ENCODE measurements at regions not wholly inside any gene's neighbourhood (a gene's known extent, or its start where the extent isn't known, plus 50 kb on each side); places are given as distances from the start of the nearest gene placed in this dataset.
"Not testable (repeated sequence)": the region's sequence is repeated elsewhere in the genome, so short reads cannot be mapped to it uniquely, and the experiment has no call there.

DNA sequence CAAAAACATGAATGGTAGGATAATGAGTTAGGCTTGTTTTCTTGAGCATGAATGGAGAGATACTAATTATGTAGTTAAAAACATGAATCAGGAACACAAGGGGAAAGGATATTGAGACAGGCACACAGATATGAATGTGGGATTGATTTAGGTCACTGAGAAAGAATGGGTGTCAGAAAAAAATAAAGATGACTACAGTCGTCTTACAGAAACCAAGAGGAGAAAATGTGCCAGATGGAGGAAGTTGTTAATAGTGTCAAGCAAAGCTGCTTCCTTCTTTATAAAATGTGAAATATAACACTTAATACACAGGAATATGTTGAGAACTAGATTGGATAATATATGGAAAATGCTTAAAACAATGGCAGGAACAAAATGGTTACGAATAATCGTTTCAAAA lies 173.3 kb upstream of the BET1 start:
- no peaks in the 10 kb centered on the region for H3K9me3 Mint-ChIP-seq
- no peak overlapping the region for H3K4me3 Mint-ChIP-seq
- H3K4me1 Mint-ChIP-seq = no peaks in the 10 kb centered on the region
- DNase-seq (ENCODE audit: low spot score in 2 of 2) = no peak
- no peak overlapping the region for H3K27ac Mint-ChIP-seq
- ATAC-seq = no peak
- no peaks in the 10 kb centered on the region for H3K36me3 Mint-ChIP-seq

DNA sequence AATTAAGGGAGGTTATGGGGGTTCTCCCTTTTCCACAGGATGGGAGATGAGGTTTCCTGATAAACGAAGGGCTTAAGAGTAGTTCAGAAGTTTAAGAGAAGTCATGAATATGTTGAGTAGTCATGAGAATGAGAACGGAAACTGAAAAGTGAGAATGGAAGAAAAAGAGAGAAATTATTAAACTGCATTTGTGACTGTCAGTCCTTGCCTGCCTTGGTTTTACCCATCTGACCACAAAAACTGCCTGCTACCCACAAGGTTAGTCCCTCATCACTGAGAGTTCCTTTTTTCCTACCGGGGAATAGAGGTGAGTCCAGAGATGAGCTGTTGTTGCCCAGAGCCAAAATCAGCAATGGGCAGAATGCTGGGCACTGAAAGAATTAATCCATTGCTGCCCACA lies 174.1 kb upstream of the BET1 start:
- no peak overlapping the region for H3K4me3 Mint-ChIP-seq
- no peaks in the 10 kb centered on the region for H3K36me3 Mint-ChIP-seq
- no peak overlapping the region for H3K27ac Mint-ChIP-seq
- no peaks in the 10 kb centered on the region for H3K9me3 Mint-ChIP-seq
- ATAC-seq (no peak), DNase-seq (ENCODE audit: low spot score in 2 of 2) (no peak)
- H3K4me1 Mint-ChIP-seq = no peaks in the 10 kb centered on the region

DNA sequence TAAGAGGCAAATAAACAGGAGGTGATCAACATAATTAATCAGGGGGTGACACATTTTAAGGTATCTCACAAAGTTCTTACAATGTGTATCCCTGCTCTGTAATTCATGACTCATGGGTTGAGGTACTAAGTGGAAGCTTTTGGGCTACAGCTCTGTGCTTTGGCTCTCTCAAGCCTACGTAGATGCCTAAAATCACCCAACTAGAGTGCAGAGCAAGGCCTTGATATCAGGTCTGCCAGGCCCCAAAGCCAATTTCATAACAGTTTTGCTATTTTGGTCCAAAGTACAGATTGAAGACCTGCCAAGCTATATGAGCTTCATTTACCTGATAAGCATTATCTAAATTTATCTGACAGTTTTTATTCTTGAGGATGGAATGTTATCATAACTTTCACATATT lies 175.3 kb upstream of the BET1 start:
- Mint-ChIP-seq H3K9me3 (no peaks in the 10 kb centered on the region), H3K36me3 (no peaks in the 10 kb centered on the region), H3K27ac (no peak overlapping the region), H3K4me1 (no peaks in the 10 kb centered on the region), H3K4me3 (no peak overlapping the region)
- no peak for DNase-seq (ENCODE audit: low spot score in 2 of 2)
- no peak for ATAC-seq

DNA sequence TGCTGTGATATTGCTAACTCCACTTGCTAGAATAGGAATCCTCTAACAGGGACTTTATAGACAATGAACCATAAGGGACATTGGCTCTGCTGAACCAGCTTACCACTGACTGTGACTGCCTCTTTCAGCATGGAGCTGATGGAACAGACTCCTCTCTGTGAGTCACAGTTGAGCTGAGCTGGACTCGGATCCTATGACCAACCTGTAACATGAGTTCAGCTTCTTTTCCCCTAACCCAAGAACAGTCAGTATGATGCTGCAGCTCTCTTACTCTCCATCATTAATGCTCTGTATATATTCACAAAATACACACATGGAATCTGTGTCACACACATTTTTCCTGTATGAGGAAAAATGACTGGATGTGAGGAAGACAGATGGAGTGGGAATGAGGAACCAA lies 177.9 kb upstream of the BET1 start:
- DNase-seq (ENCODE audit: low spot score in 2 of 2) = no peak
- Mint-ChIP-seq H3K4me1 (no peaks in the 10 kb centered on the region), H3K36me3 (no peaks in the 10 kb centered on the region), H3K4me3 (no peak overlapping the region), H3K9me3 (peaks cover 3% of the 10 kb centered on the region), H3K27ac (no peak overlapping the region)
- ATAC-seq = no peak

DNA sequence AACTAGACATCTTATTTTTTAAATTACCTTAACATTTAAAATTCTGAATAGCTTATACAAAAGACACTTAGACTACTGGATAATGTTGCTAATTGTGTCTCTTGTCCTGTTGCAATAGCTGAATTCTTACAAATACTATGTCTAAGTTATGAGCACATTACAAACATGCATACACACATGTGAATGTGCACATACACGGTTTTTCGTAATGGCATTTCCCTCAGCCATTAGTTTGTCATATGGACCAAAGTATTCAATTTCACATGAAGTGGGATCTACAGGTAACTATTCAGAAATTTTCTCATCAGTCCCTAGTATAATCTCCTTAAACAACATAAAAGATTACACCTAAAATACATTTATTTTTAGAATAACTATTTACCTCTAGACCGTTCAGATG lies 178.6 kb upstream of the BET1 start:
- H3K9me3 Mint-ChIP-seq = peaks cover 3% of the 10 kb centered on the region

DNA sequence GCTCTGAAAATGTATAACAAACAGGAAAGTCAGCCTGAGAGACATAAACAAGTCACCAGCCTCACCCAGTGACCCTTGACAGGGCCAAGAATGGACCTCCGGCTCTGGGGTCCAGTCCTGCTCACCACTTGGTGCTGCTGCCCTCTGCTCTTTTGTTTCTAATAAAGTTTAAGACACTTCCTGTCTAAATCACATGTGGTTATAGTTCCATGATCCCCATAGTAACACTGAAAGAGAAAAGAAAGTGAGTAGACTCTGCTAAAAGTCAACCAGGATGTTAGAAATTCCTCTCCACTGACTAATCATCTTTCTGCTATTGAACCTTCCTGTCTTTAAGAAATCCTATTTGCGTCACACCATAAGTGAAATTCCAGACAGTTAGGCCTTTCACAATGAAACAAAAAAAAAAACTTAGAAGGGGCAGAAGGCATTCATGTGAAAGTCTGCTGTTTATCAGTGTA lies 179.2 kb upstream of the BET1 start:
- H3K9me3 Mint-ChIP-seq = peaks cover 3% of the 10 kb centered on the region
- DNase-seq (ENCODE audit: low spot score in 2 of 2) (no peak), ATAC-seq (no peak)
- no peak overlapping the region for H3K27ac Mint-ChIP-seq
- no peak overlapping the region for H3K4me3 Mint-ChIP-seq
- H3K4me1 Mint-ChIP-seq = no peaks in the 10 kb centered on the region
- H3K36me3 Mint-ChIP-seq = no peaks in the 10 kb centered on the region

More for the DNA sequence above, 178.6 kb upstream of the BET1 start:
- no peaks in the 10 kb centered on the region for H3K36me3 Mint-ChIP-seq
- no peak for DNase-seq (ENCODE audit: low spot score in 2 of 2)
- H3K4me1 Mint-ChIP-seq = no peaks in the 10 kb centered on the region
- no peak overlapping the region for H3K27ac Mint-ChIP-seq
- H3K4me3 Mint-ChIP-seq = no peak overlapping the region
- ATAC-seq = no peak

DNA sequence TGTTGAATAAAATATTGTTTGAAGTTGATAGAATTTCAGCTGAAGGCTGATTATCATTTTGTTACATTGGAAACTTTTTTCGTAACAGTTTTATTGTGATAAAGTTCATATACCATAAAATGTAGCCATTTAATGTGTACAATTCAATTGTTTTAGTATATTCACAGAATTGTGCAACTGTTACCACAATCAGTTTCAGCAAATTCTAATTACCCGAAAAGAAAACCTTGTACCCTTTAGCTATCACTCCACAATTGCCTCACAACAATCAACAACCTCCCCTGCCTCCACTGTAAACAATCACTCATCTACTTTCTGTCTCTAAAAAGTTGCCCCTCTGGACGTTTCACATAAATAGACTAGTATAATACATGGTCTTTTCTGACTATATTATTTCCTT lies 179.7 kb upstream of the BET1 start:
- no peak for DNase-seq (ENCODE audit: low spot score in 2 of 2)
- Mint-ChIP-seq H3K36me3 (no peaks in the 10 kb centered on the region), H3K4me3 (no peak overlapping the region), H3K4me1 (no peaks in the 10 kb centered on the region), H3K9me3 (peaks cover 3% of the 10 kb centered on the region), H3K27ac (no peak overlapping the region)
- ATAC-seq = no peak

DNA sequence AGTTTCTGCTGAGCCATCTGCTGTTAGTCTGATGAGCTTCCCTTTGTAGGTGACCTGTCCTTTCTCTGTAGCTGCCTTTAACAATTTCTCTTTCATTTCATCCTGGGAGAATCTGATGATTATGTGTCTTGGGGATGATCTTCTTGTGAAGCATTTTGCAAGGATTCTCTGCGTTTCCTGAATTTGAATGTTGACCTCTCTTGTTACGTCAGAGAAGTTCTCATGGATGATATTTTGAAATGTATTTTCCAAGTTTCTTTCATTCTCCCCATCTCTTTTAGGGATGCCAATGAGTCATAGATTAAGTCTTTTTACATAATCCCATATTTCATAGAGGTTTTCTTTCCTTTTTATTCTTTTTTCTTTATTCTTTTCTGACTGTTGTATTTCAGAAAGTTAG lies 184.2 kb upstream of the BET1 start:
- Mint-ChIP-seq H3K36me3 (no peaks in the 10 kb centered on the region), H3K27ac (no peak overlapping the region), H3K9me3 (peaks cover 3% of the 10 kb centered on the region), H3K4me1 (no peaks in the 10 kb centered on the region), H3K4me3 (no peak overlapping the region)
- DNase-seq (ENCODE audit: low spot score in 2 of 2) (no peak), ATAC-seq (no peak)

DNA sequence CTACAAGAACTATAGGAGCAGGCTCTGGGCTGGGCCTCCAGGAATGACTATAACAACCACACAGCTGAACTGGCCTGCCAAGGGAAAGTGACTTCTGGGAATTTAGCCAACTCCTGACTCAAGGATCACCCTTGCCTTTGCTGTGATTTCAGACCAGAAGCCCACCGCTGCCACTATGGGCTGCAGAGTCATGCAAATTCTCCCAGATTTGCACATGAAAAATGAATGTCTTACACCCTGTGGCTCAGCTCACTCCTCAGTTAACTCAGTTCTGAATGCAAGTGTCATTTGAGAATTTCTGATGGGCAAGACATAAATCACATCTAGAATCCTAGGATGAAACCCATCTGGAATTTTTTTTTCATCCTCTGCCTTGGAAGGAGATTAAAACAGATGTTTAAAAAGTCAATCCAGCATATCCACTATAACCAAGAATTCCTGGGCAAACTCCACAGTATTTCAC lies 186.5 kb upstream of the BET1 start:
- Mint-ChIP-seq H3K27ac (no peak overlapping the region), H3K9me3 (peaks cover 3% of the 10 kb centered on the region), H3K4me1 (no peaks in the 10 kb centered on the region), H3K36me3 (no peaks in the 10 kb centered on the region), H3K4me3 (no peak overlapping the region)
- DNase-seq (ENCODE audit: low spot score in 2 of 2) (no peak), ATAC-seq (no peak)

DNA sequence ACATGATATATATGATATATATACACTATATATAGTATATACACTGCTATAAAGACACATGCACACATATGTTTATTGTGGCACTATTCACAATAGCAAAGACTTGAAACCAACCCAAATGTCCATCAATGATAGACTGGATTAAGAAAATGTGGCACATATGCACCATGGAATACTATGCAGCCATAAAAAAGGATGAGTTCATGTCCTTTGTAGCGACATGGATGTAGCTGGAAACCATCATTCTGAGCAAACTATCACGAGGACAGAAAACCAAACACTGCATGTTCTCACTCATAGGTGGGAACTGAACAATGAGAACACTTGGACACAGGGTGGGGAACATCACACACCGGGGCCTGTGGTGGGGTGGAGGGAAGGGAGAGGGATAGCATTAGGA lies 190.3 kb upstream of the BET1 start:
- H3K27ac Mint-ChIP-seq; ATAC-seq; H3K4me3 Mint-ChIP-seq; DNase-seq (ENCODE audit: low spot score in 2 of 2); H3K4me1 Mint-ChIP-seq; H3K9me3 Mint-ChIP-seq; H3K36me3 Mint-ChIP-seq: not testable (repeated sequence)

DNA sequence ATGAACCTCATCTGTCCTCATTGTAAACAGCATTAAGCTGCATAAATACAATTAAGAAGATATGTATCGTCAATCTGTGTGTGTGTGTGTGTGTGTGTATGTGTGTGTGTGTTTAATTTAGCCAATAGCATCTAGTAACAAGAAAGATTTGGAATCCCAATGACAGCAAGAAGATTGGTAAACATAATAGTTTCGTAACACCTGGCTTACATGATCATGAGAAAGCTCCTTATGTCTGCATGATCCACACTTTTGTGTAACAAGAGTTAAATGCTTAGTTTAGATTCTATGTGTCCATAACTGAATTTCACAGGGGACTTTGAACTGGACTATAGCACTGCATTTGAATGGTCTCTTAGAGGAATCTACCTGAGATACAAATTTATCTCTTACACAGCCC lies 191.0 kb upstream of the BET1 start:
- peaks cover 4% of the 10 kb centered on the region for H3K9me3 Mint-ChIP-seq
- no peak for DNase-seq (ENCODE audit: low spot score in 2 of 2)
- ATAC-seq = no peak
- H3K36me3 Mint-ChIP-seq = no peaks in the 10 kb centered on the region
- H3K27ac Mint-ChIP-seq = no peak overlapping the region
- H3K4me3 Mint-ChIP-seq = no peak overlapping the region
- H3K4me1 Mint-ChIP-seq = no peaks in the 10 kb centered on the region

DNA sequence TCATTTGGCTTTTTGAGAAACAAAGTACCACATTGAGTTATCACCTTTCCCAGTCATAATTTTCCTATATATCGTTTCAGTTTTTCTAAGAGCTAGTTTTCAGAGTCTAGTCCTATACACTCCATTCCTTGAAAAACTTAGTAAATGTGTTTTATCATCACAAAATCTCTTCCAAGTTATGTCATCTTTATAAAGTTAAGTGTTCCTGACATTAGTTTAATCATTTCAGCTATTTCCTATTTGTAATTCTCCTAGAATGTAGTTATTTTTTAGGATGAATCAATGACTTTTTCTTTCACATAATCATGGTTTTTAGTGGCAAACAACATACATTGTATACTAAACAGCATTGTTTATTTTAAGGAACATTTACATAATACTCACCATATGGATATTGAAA lies 191.7 kb upstream of the BET1 start:
- H3K9me3 Mint-ChIP-seq = peaks cover 4% of the 10 kb centered on the region
- no peaks in the 10 kb centered on the region for H3K36me3 Mint-ChIP-seq

DNA sequence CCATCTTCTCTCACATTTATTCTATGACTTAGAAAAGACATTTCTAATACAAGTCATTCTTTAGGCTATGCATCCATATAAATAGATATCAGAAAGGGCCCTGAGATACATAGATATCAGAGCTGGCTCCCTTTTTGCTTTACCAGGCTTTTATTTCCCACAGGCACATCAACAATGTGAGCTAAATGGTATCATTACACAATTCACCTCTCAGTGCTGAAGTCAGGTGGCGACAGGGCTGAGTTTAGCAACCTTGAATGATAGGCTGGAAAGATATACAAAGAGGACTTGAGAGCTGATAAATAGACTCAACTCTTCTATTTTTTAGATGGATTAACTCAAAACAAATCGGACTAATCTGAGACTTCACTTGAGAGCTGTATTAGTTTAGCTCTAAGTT lies 189.2 kb upstream of the COL1A2 start:
- Mint-ChIP-seq H3K36me3 (no peaks in the 10 kb centered on the region), H3K9me3 (peaks cover 4% of the 10 kb centered on the region), H3K27ac (no peak overlapping the region), H3K4me3 (no peak overlapping the region), H3K4me1 (no peaks in the 10 kb centered on the region)
- DNase-seq (ENCODE audit: low spot score in 2 of 2) (no peak), ATAC-seq (no peak)

More for the DNA sequence above, 191.7 kb upstream of the BET1 start:
- no peaks in the 10 kb centered on the region for H3K4me1 Mint-ChIP-seq
- H3K4me3 Mint-ChIP-seq = no peak overlapping the region
- ATAC-seq = no peak
- H3K27ac Mint-ChIP-seq = no peak overlapping the region
- DNase-seq (ENCODE audit: low spot score in 2 of 2) = no peak

DNA sequence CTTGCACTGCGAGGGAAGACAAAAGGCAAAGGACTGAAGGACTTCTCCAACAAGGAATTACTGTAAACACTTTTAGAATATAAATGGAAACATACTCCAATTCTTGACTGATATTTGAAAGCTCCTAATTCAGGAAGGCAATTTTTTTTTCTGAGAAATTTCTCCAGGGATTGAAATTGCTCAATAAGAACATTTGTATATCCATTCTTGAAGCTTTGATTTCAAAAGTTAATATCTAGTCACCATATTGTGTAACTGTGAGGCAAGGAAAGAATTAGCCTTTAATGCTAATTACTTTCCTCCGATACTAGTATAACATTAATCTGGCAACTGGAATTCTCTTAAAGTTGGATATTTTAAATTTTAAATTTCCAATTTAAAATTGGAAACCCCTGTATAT lies 188.4 kb upstream of the COL1A2 start:
- Mint-ChIP-seq H3K4me1 (no peaks in the 10 kb centered on the region), H3K36me3 (no peaks in the 10 kb centered on the region), H3K4me3 (no peak overlapping the region), H3K9me3 (peaks cover 4% of the 10 kb centered on the region), H3K27ac (no peak overlapping the region)
- DNase-seq (ENCODE audit: low spot score in 2 of 2) (no peak), ATAC-seq (no peak)

DNA sequence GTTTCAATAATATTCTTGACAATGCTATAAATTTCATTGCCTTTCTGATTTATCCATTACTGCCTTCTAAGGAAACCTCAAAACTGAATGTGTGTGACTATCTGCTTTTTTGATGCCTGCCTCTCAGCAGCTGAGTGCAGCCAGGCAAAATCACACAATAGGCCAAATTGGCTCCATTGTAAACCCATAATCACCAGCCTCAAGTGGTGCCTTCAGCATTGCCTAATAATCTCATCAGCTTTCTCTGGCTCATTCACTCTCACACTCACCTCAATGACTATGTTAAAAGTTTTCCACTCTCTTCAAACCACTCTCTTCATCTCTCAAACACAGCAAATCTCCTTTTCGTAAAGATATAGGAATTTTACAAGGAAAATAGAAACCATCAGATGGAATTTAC lies 182.5 kb upstream of the COL1A2 start:
- H3K27ac Mint-ChIP-seq = no peak overlapping the region
- H3K9me3 Mint-ChIP-seq = peaks cover 4% of the 10 kb centered on the region
- H3K4me3 Mint-ChIP-seq = no peak overlapping the region
- ATAC-seq = no peak
- H3K36me3 Mint-ChIP-seq = no peaks in the 10 kb centered on the region
- no peak for DNase-seq (ENCODE audit: low spot score in 2 of 2)
- no peaks in the 10 kb centered on the region for H3K4me1 Mint-ChIP-seq

DNA sequence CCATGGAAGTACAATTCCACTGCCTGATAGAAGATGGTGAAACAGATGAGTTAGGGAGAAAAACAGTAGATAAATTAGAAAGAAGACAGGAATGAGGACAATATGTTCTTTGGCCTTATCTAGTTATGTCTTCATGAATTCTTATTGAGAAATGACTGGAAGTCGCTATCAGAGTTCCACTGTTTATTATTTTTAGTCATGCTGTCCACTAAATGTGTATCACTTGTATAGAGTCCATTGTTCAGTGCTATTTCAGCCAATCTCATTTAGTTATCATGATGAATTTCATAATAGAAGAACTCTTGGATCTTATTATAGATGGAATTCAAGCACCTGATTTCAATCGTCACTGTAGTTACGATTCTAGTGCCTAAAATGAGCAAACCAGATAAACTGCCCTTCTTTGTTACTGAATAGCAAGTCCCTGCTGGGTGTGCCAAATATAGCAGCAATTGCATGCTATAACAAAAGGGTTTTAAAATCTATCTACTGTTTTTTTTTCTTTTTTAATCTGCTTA lies 177.7 kb upstream of the COL1A2 start:
- no peaks in the 10 kb centered on the region for H3K9me3 Mint-ChIP-seq

DNA sequence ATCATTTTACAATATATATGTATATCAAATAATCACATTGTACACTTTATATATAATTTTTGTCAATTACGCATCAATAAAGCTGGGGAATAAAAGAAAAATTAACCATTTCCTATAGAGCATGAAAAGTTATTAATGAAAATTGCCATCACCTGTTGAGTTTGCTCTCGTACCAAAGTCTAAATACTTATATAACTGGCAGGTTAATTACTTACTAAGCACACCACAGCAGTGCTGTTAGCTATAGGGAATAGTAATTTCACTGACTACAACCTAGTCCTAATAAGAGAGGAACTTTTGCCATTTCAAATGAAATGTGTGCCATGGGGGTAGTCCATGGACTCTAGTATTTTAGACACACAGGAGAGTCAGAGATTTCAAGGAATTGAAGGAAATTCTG lies 176.9 kb upstream of the COL1A2 start:
- DNase-seq (ENCODE audit: low spot score in 2 of 2) = no peak
- Mint-ChIP-seq H3K4me1 (no peaks in the 10 kb centered on the region), H3K27ac (no peak overlapping the region), H3K36me3 (no peaks in the 10 kb centered on the region), H3K4me3 (no peak overlapping the region), H3K9me3 (no peaks in the 10 kb centered on the region)
- no peak for ATAC-seq

More for the DNA sequence above, 177.7 kb upstream of the COL1A2 start:
- H3K4me3 Mint-ChIP-seq = no peak overlapping the region
- no peaks in the 10 kb centered on the region for H3K4me1 Mint-ChIP-seq
- no peak overlapping the region for H3K27ac Mint-ChIP-seq
- DNase-seq (ENCODE audit: low spot score in 2 of 2) (no peak), ATAC-seq (no peak)
- H3K36me3 Mint-ChIP-seq = no peaks in the 10 kb centered on the region
